ENCODE measurements at regions not wholly inside any gene's neighbourhood (a gene's known extent, or its start where the extent isn't known, plus 50 kb on each side); places are given as distances from the start of the nearest gene placed in this dataset.

DNA sequence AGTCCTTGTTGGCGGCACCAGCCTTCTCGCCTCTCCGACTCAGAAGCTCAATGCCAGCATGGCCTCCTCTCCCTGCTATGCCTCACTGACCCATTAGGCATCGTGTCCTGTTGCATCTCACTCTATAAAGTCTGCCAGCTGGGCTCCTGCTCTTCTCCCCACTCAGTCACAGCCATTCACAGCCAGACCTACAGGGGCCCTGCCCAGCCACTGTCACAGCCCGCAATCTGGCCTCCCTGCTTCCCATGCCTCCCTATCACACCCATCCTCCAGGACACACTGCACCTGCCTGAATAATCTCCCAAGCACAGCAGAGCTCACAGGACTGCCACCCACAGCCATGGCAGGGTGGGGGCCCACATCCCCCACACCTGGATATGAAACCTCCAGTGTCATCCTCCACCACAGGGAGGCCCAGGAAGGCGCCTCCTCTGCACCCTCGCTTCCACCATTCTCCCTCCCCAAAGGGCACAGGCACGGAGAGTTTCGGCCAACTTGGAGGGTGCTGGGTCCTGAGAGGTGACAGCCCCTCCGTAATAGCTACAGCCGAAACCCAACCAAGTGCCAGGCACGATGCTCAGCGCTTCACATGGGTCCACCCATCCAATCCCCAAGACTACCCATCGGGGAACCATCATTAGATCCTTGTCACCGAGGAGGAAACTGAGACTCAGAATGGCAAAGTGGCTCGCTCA, 370.3 kb downstream of the BCL11B start:
- FAIRE-seq (no peak), DNase-seq (ENCODE audit: low read depth, low spot score) (no peak)
- Histone ChIP-seq H3K9me1 (replicated peaks; ENCODE audit: control insufficient read depth, extremely low read depth, insufficient read depth, low read length) (no peaks in the 10 kb centered on the region), H3K4me2 (ENCODE audit: insufficient read depth, low read length) (no peak overlapping the region), H3K9ac (replicated peaks; ENCODE audit: extremely low read depth, insufficient read depth, low read length) (no peak overlapping the region), H3K4me1 (ENCODE audit: control insufficient read depth, extremely low read depth, insufficient read depth, low read length) (no peaks in the 10 kb centered on the region), H3K4me3 (replicated peaks in 1 of 3; ENCODE audit: insufficient read depth in 1 of 3, low read depth in 1 of 3, low read length in 3 of 3) (no peak overlapping the region), H2AFZ (ENCODE audit: low read depth, low read length) (no peak overlapping the region), H3K79me2 (ENCODE audit: control insufficient read depth, insufficient read depth, low read length) (no peaks in the 10 kb centered on the region), H3K9me3 (replicated peaks; ENCODE audit: control insufficient read depth, insufficient read depth, low read length) (peaks cover 2% of the 10 kb centered on the region), H3K36me3 (ENCODE audit: control insufficient read depth in 2 of 2, extremely low read depth in 1 of 2, insufficient read depth in 2 of 2, low read length in 2 of 2) (no peaks in the 10 kb centered on the region), H3K27me3 (ENCODE audit: control insufficient read depth in 2 of 2, insufficient read depth in 2 of 2, low read length in 2 of 2) (no peaks in the 10 kb centered on the region), H4K20me1 (replicated peaks; ENCODE audit: control insufficient read depth, extremely low read depth, insufficient read depth, low read length) (no peaks in the 10 kb centered on the region), H3K27ac (ENCODE audit: insufficient read depth, low read depth, low read length) (no peak overlapping the region)
- dilution Hi-C loops (cut with MboI; ENCODE audit: extremely low pct_ligation_motif_present, low sequenced_read_pairs), result no loop called here
- intact Hi-C loops (cut with micrococcal nuclease), result no loop called here
- TF ChIP-seq POLR2A (IDR thresholded peaks at IDR 0.05; ENCODE audit: low read depth, low read length), result no peak
- no peak for TF ChIP-seq EZH2 (IDR thresholded peaks at IDR 0.05; ENCODE audit: borderline replicate concordance, low read depth, low read length, severe bottlenecking)
- TF ChIP-seq FOS (IDR thresholded peaks at IDR 0.05; ENCODE audit: borderline replicate concordance, insufficient read depth, low read length), result no peak
- TF ChIP-seq MYC (IDR thresholded peaks at IDR 0.05; ENCODE audit: low read depth, low read length), result no peak
- ChIA-PET POLR2A (no interaction called here), CTCF (no interaction called here)
- no TSS peak for BruUV-seq (replicated peaks)

DNA sequence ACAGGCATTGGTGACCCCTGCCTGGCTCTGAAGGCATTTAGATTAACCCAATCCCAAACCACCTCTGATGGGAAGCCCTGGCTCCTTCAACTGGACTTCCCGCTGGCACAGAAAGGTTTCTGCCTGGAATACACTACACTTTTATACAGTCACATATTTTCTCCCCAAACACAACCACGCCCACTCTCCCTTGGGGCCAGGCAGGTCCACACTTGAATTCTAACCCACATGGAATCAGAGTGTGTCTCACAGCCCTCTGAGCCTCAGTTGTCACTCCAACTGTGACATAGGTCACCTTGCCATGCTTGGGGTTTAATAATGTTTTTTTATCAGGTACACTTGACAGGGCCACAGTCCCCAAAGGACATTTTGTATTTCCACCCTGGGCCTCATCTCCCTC, 368.6 kb downstream of the BCL11B start:
- Histone ChIP-seq H4K20me1 (replicated peaks; ENCODE audit: control insufficient read depth, extremely low read depth, insufficient read depth, low read length) (no peaks in the 10 kb centered on the region), H3K36me3 (ENCODE audit: control insufficient read depth in 2 of 2, extremely low read depth in 1 of 2, insufficient read depth in 2 of 2, low read length in 2 of 2) (no peaks in the 10 kb centered on the region), H2AFZ (ENCODE audit: low read depth, low read length) (no peak overlapping the region), H3K27me3 (ENCODE audit: control insufficient read depth in 2 of 2, insufficient read depth in 2 of 2, low read length in 2 of 2) (no peaks in the 10 kb centered on the region), H3K79me2 (ENCODE audit: control insufficient read depth, insufficient read depth, low read length) (no peaks in the 10 kb centered on the region), H3K4me2 (ENCODE audit: insufficient read depth, low read length) (no peak overlapping the region), H3K9me1 (replicated peaks; ENCODE audit: control insufficient read depth, extremely low read depth, insufficient read depth, low read length) (no peaks in the 10 kb centered on the region), H3K4me1 (ENCODE audit: control insufficient read depth, extremely low read depth, insufficient read depth, low read length) (no peaks in the 10 kb centered on the region), H3K27ac (ENCODE audit: insufficient read depth, low read depth, low read length) (no peak overlapping the region), H3K9me3 (replicated peaks; ENCODE audit: control insufficient read depth, insufficient read depth, low read length) (peaks cover 5% of the 10 kb centered on the region), H3K4me3 (replicated peaks in 1 of 3; ENCODE audit: insufficient read depth in 1 of 3, low read depth in 1 of 3, low read length in 3 of 3) (no peak overlapping the region), H3K9ac (replicated peaks; ENCODE audit: extremely low read depth, insufficient read depth, low read length) (no peak overlapping the region)
- intact Hi-C loops (cut with micrococcal nuclease) (no loop called here), dilution Hi-C loops (cut with MboI; ENCODE audit: extremely low pct_ligation_motif_present, low sequenced_read_pairs) (no loop called here)
- CTCF ChIA-PET, result no interaction called here
- DNase-seq (ENCODE audit: low read depth, low spot score), result no peak
- TF ChIP-seq EZH2 (IDR thresholded peaks at IDR 0.05; ENCODE audit: borderline replicate concordance, low read depth, low read length, severe bottlenecking) (no peak), FOS (IDR thresholded peaks at IDR 0.05; ENCODE audit: borderline replicate concordance, insufficient read depth, low read length) (no peak), MYC (IDR thresholded peaks at IDR 0.05; ENCODE audit: low read depth, low read length) (no peak), POLR2AphosphoS5 (IDR thresholded peaks at IDR 0.05; ENCODE audit: insufficient read depth, low read depth, low read length) (no peak), GATA2 (IDR thresholded peaks at IDR 0.05; ENCODE audit: insufficient read depth, insufficient read length, low read depth, low read length) (no peak), POLR2A (IDR thresholded peaks at IDR 0.05; ENCODE audit: low read depth, low read length) (no peak), JUN (IDR thresholded peaks at IDR 0.05; ENCODE audit: borderline replicate concordance, insufficient read depth, insufficient read length, low read depth) (no peak)
- TF ChIP-seq, protein P1, sequence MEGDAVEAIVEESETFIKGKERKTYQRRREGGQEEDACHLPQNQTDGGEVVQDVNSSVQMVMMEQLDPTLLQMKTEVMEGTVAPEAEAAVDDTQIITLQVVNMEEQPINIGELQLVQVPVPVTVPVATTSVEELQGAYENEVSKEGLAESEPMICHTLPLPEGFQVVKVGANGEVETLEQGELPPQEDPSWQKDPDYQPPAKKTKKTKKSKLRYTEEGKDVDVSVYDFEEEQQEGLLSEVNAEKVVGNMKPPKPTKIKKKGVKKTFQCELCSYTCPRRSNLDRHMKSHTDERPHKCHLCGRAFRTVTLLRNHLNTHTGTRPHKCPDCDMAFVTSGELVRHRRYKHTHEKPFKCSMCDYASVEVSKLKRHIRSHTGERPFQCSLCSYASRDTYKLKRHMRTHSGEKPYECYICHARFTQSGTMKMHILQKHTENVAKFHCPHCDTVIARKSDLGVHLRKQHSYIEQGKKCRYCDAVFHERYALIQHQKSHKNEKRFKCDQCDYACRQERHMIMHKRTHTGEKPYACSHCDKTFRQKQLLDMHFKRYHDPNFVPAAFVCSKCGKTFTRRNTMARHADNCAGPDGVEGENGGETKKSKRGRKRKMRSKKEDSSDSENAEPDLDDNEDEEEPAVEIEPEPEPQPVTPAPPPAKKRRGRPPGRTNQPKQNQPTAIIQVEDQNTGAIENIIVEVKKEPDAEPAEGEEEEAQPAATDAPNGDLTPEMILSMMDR (IDR thresholded peaks at IDR 0.05; ENCODE audit: extremely low read depth in 1 of 2, insufficient read depth in 1 of 2, low read depth in 1 of 2, low read length in 2 of 2), result no peak
- TF ChIP-seq, protein P2, sequence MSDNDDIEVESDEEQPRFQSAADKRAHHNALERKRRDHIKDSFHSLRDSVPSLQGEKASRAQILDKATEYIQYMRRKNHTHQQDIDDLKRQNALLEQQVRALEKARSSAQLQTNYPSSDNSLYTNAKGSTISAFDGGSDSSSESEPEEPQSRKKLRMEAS (IDR thresholded peaks at IDR 0.05; ENCODE audit: insufficient read depth, insufficient read length), result no peak
- no TSS peak for BruUV-seq (replicated peaks)
- no peak for FAIRE-seq
- POLR2A ChIA-PET, result no interaction called here
